ENCODE measurements at regions not wholly inside any gene's neighbourhood (a gene's known extent, or its start where the extent isn't known, plus 50 kb on each side); places are given as distances from the start of the nearest gene placed in this dataset.
"Not testable (repeated sequence)": the region's sequence is repeated elsewhere in the genome, so short reads cannot be mapped to it uniquely, and the experiment has no call there.

DNA sequence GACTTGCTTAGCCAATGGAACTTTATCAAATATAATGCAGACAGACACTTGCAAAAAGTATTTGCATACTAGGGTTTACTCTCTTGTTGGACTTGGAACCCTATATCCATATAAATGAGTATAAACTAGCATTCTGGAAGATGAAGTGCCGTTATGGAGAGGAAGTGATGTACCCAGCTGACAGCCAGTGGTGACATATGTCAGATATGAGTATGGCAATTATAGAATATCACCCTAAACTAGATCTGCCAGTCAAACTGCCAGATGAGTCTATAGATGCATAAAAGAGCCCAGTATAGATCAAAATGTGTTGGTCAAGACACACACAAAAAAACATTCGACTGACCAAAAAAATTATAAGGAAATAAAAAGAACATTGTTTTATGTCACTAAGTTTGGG, 739.3 kb downstream of the PLA2G4A start:
- Histone ChIP-seq H3K4me3 (no peak overlapping the region), H3K36me3 (ENCODE audit: insufficient read depth, low read length) (no peaks in the 10 kb centered on the region), H3K9ac (ENCODE audit: insufficient read length) (no peak overlapping the region), H3K27ac (no peak overlapping the region), H3K9me3 (ENCODE audit: low read depth, low read length) (0 out of 2 replicates have a peak, but pooled peaks cover 2% of the 10 kb centered on the region)
- DNase-seq (ENCODE audit: low read depth, low spot score): no peak
- TF ChIP-seq POLR2AphosphoS5 (IDR thresholded peaks at IDR 0.05; ENCODE audit: borderline replicate concordance, low read depth, low read length) (no peak), FOXP2 (optimal IDR thresholded peaks at IDR 0.05; ENCODE audit: control extremely low read depth, extremely low read length, insufficient read depth) (no peak), EZH2 (IDR thresholded peaks at IDR 0.05) (no peak)

DNA sequence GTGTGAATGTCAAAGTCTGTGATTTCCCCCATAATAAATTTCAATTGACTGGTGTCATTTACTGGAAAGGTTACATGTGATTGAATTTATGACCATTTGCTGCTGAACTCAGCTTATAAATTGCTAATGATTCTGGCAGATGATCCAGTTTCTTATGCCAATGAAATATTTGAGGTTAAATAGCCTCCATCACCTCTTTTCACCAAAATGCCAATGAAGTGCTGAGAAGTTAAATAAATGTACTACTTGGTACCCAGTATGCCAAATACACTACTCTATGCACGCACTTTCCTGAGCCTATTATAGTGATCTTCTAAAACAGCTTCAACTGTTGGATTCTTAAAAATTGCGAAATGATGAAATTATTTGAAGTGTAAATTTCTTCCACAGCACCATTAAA, 741.4 kb downstream of the PLA2G4A start:
- no peak for TF ChIP-seq POLR2AphosphoS5 (IDR thresholded peaks at IDR 0.05; ENCODE audit: borderline replicate concordance, low read depth, low read length)
- TF ChIP-seq FOXP2 (optimal IDR thresholded peaks at IDR 0.05; ENCODE audit: control extremely low read depth, extremely low read length, insufficient read depth): no peak
- no peak for TF ChIP-seq EZH2 (IDR thresholded peaks at IDR 0.05)
- Histone ChIP-seq H3K36me3 (ENCODE audit: insufficient read depth, low read length) (no peaks in the 10 kb centered on the region), H3K9ac (ENCODE audit: insufficient read length) (no peak overlapping the region), H3K27ac (no peak overlapping the region), H3K4me3 (no peak overlapping the region), H3K9me3 (ENCODE audit: low read depth, low read length) (0 out of 2 replicates have a peak, but pooled peaks cover 2% of the 10 kb centered on the region)
- no peak for DNase-seq (ENCODE audit: low read depth, low spot score)

DNA sequence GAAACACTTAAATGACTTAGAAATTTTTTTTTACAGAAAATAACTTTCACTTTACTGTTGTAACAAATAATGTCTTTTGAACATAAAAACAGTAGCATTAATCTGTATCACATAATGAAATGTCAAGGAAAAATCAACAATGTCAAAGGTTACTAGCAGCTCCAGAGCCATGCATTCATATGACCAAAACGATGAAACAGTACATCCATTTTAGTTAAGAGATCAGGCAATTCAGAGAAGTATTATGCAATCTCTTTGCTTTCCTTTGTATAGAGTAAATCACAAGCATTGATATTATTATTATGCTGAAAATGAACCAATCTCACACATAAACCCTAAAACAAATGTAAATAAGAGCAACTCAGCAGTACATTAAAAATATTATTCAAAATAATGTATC, 748.9 kb downstream of the PLA2G4A start:
- DNase-seq (ENCODE audit: low read depth, low spot score): no peak
- H3K9me3 ChIP-seq (ENCODE audit: low read depth, low read length): no peaks in the 10 kb centered on the region
- no peak overlapping the region for H3K27ac ChIP-seq
- no peak overlapping the region for H3K9ac ChIP-seq (ENCODE audit: insufficient read length)
- H3K4me3 ChIP-seq: no peak overlapping the region
- H3K36me3 ChIP-seq (ENCODE audit: insufficient read depth, low read length): no peaks in the 10 kb centered on the region
- no peak for TF ChIP-seq POLR2AphosphoS5 (IDR thresholded peaks at IDR 0.05; ENCODE audit: borderline replicate concordance, low read depth, low read length)
- no peak for TF ChIP-seq EZH2 (IDR thresholded peaks at IDR 0.05)
- no peak for TF ChIP-seq FOXP2 (optimal IDR thresholded peaks at IDR 0.05; ENCODE audit: control extremely low read depth, extremely low read length, insufficient read depth)

DNA sequence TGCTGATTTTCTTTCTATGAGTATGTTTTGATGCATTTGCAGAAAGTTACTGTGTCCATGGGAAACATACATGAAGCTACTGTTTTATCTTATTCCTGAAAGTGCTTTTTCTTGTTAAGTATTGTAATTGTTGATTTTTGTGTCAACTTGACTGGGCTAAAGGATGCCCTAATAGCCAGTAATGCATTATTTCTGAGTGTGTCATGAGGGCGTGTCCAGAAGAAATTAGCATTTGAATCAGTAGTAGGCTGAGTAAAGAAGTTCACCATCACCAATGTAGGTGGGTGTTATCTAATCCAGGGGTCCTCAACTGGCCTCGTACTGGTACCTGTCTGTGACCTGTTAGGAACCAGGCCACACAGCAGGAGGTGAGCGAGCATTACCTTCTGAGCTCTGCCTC, 760.2 kb downstream of the PLA2G4A start:
- DNase-seq (ENCODE audit: low read depth, low spot score): no peak
- TF ChIP-seq FOXP2 (optimal IDR thresholded peaks at IDR 0.05; ENCODE audit: control extremely low read depth, extremely low read length, insufficient read depth) (no peak), EZH2 (IDR thresholded peaks at IDR 0.05) (no peak), POLR2AphosphoS5 (IDR thresholded peaks at IDR 0.05; ENCODE audit: borderline replicate concordance, low read depth, low read length) (no peak)
- Histone ChIP-seq H3K27ac (no peak overlapping the region), H3K36me3 (ENCODE audit: insufficient read depth, low read length) (no peaks in the 10 kb centered on the region), H3K4me3 (no peak overlapping the region), H3K9me3 (ENCODE audit: low read depth, low read length) (no peaks in the 10 kb centered on the region), H3K9ac (ENCODE audit: insufficient read length) (no peak overlapping the region)

DNA sequence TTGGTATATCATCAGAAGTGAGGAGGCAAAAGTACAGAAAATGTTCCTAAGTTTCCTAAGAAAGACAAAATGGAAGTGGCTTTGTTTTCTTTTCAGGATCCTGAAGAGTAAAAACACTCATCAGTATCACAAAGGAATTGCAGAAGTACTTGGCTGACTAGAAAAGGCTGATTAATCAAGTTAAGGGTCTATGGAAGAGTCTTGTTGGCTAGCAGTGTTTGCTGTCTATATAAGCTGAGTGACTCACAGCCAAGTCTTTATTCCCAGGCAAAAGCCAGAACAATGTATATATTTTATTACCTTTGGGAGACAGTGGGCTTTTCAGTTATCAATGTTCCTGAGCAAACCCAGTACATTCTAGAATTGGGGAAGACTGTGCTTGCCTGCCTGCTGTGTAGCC, 777.0 kb downstream of the PLA2G4A start:
- no peak for DNase-seq (ENCODE audit: low read depth, low spot score)
- Histone ChIP-seq H3K4me3 (no peak overlapping the region), H3K9me3 (ENCODE audit: low read depth, low read length) (no peaks in the 10 kb centered on the region), H3K27ac (no peak overlapping the region), H3K36me3 (ENCODE audit: insufficient read depth, low read length) (no peaks in the 10 kb centered on the region), H3K9ac (ENCODE audit: insufficient read length) (no peak overlapping the region)
- TF ChIP-seq POLR2AphosphoS5 (IDR thresholded peaks at IDR 0.05; ENCODE audit: borderline replicate concordance, low read depth, low read length): no peak
- TF ChIP-seq EZH2 (IDR thresholded peaks at IDR 0.05): no peak
- no peak for TF ChIP-seq FOXP2 (optimal IDR thresholded peaks at IDR 0.05; ENCODE audit: control extremely low read depth, extremely low read length, insufficient read depth)

DNA sequence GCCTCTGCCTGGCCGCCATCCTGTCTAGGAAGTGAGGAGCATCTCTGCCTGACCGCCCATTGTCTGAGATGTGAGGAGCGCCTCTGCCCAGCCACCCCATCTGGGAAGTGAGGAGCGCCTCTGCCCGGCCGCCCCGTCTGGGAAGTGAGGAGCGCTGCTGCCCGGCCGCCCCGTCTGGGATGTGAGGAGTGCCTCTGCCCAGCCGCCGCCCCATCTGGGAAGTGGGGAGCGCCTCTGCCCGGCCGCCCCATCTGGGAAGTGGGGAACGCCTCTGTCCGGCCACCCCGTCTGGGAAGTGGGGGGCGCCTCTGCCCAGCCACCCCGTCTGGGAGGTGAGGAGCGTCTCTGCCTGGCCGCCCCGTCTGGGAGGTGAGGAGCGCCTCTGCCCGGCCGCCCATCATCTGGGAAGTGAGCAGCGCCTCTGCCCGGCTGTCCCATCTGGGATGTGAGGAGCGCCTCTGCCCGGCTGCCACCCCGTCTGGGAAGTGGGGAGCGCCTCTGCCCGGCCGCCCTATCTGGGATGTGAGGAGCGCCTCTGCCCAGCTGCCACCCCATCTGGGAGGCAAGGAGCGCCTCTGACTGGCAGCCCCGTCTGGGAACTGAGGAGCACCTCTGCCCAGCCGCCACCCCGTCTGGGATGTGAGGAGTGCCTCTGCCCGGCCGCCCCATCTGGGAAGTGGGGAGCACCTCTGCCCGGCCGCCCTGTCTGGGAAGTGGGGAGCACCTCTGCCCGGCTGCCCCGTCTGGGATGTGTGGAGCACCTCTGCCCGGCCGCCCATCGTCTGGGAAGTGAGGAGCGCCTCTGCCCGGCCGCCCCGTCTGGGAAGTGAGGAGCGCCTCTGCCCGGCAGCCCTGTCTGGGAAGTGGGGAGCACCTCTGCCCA, 787.3 kb downstream of the PLA2G4A start:
- DNase-seq (ENCODE audit: low read depth, low spot score); H3K36me3 ChIP-seq (ENCODE audit: insufficient read depth, low read length); H3K4me3 ChIP-seq; H3K9ac ChIP-seq (ENCODE audit: insufficient read length); H3K9me3 ChIP-seq (ENCODE audit: low read depth, low read length); H3K27ac ChIP-seq: not testable (repeated sequence)

DNA sequence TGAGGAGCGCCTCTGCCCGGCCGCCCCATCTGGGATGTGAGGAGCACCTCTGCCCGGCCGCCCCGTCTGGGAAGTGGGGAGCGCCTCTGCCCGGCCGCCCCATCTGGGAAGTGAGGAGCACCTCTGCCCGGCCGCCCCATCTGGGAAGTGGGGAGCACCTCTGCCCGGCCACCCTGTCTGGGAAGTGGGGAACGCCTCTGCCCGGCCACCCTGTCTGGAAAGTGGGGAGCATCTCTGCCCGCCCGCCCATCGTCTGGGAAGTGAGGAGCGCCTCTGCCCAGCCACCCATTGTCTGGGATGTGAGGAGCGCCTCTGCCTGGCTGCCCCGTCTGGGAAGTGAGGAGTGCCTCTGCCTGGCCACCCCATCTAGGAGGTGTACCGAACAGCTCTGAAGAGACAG, 788.1 kb downstream of the PLA2G4A start:
- DNase-seq (ENCODE audit: low read depth, low spot score); H3K9ac ChIP-seq (ENCODE audit: insufficient read length); H3K9me3 ChIP-seq (ENCODE audit: low read depth, low read length); H3K4me3 ChIP-seq; H3K27ac ChIP-seq; H3K36me3 ChIP-seq (ENCODE audit: insufficient read depth, low read length): not testable (repeated sequence)

DNA sequence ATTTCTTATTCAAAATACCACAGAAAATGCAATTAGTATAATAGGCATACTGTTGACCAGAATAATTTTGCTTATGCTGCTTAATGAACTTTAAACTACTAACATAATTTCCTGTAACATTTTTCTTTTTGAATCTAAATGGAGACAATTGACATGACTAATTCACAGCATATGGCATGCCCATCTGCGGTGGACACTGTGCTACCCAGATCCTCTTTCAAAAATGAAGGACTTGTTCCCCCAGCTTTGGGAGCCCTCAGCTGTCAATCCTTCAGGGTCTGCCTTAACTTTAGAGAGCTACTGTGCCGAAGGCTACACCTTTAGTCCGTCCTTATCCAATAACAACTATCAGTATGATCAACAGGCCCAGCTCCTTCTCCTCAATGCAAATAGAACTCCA, 789.0 kb downstream of the PLA2G4A start:
- TF ChIP-seq FOXP2 (optimal IDR thresholded peaks at IDR 0.05; ENCODE audit: control extremely low read depth, extremely low read length, insufficient read depth): no peak
- Histone ChIP-seq H3K9me3 (ENCODE audit: low read depth, low read length) (no peaks in the 10 kb centered on the region), H3K36me3 (ENCODE audit: insufficient read depth, low read length) (no peaks in the 10 kb centered on the region), H3K27ac (no peak overlapping the region), H3K9ac (ENCODE audit: insufficient read length) (no peak overlapping the region), H3K4me3 (no peak overlapping the region)
- DNase-seq (ENCODE audit: low read depth, low spot score): no peak

DNA sequence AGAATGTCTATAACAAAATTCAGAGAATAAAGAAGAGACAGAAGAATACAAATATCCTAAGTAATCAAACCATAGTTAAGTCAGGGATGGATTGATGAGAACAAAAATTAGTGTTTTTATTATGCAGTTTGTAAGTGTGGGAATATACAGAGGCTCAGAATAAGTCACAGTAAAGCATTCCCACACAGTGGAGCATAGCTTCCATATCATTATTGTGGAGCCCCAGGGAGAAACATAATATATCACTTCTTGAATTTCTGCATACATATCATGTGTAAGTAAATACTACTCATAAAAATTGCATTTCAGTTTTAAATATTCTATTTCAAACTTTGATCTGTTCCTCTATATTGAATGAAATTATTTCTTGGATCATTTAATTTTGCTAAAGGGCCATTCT, 790.4 kb downstream of the PLA2G4A start:
- no peak for DNase-seq (ENCODE audit: low read depth, low spot score)
- H3K9me3 ChIP-seq (ENCODE audit: low read depth, low read length): no peaks in the 10 kb centered on the region
- H3K36me3 ChIP-seq (ENCODE audit: insufficient read depth, low read length): no peaks in the 10 kb centered on the region
- H3K4me3 ChIP-seq: no peak overlapping the region
- no peak for TF ChIP-seq POLR2AphosphoS5 (IDR thresholded peaks at IDR 0.05; ENCODE audit: borderline replicate concordance, low read depth, low read length)
- no peak for TF ChIP-seq FOXP2 (optimal IDR thresholded peaks at IDR 0.05; ENCODE audit: control extremely low read depth, extremely low read length, insufficient read depth)
- no peak for TF ChIP-seq EZH2 (IDR thresholded peaks at IDR 0.05)
- no peak overlapping the region for H3K27ac ChIP-seq
- H3K9ac ChIP-seq (ENCODE audit: insufficient read length): no peak overlapping the region

Measured in SK-N-MC (cell line).